H1 (cell line): ENCODE measurements at regions not wholly inside any gene's neighbourhood (a gene's known extent, or its start where the extent isn't known, plus 50 kb on each side); places are given as distances from the start of the nearest gene placed in this dataset.

Source experiments
- CTCF ChIA-PET: fragments of 300-600 bp; sonication (Branson Sonifier 250); formaldehyde crosslinking; loops from one replicate; lab custom pipeline; 2021; ENCODE audit not compliant: partially characterized antibody; lab: Charles Lee
- POLR2A ChIA-PET: fragments of 300-600 bp; sonication (Branson Sonifier 250); formaldehyde crosslinking; loops from one replicate; lab custom pipeline; 2021; ENCODE audit warnings: inconsistent platforms; ENCODE audit not compliant: partially characterized antibody; lab: Charles Lee
- DNase-seq, 2 experiments: peaks; one replicate each; pipeline versions ENCODE4 v3.0.0 to v3.0.0-alpha.2; 2010 to 2022; ENCODE audit warnings: low spot score in 2 of 2, low read depth in 1 of 2, mixed read lengths in 1 of 2
- FAIRE-seq: peaks from 2 replicates; lab custom pipeline; 2011; peaks lifted over from hg19 to GRCh38; lab: Jason Lieb, UNC
- H2AFZ ChIP-seq: 2 replicates; pipeline ENCODE4 v1.8.1; 2012; ENCODE audit warnings: low read length, inconsistent platforms
- H2AK5ac ChIP-seq: 2 replicates; pipeline ENCODE4 v1.6.1; 2013; ENCODE audit warnings: low read depth, low read length
- H2BK120ac ChIP-seq: replicated peaks from 2 replicates; pipeline ENCODE3; 2013; ENCODE audit warnings: low read depth, low read length, inconsistent platforms
- H2BK12ac ChIP-seq: 2 replicates; pipeline ENCODE4 v1.6.1; 2013; ENCODE audit warnings: low read depth, low read length
- H2BK15ac ChIP-seq: 2 replicates; pipeline ENCODE4 v1.6.1; 2013; ENCODE audit warnings: low read length
- H2BK20ac ChIP-seq: 2 replicates; pipeline ENCODE4 v1.6.1; 2013; ENCODE audit warnings: low read length
- H2BK5ac ChIP-seq: 2 replicates; pipeline ENCODE4 v1.6.1; 2013; ENCODE audit warnings: low read depth, low read length
- H3K14ac ChIP-seq: 2 replicates; pipeline ENCODE4 v1.6.1; 2013; ENCODE audit warnings: inconsistent platforms; ENCODE audit not compliant: insufficient read length
- H3K18ac ChIP-seq: 2 replicates; pipeline ENCODE4 v1.6.1; 2013; ENCODE audit warnings: low read length; ENCODE audit errors: extremely low read depth
- H3K23ac ChIP-seq: 2 replicates; pipeline ENCODE4 v1.6.1; 2013; ENCODE audit warnings: inconsistent platforms; ENCODE audit not compliant: insufficient read length
- H3K23me2 ChIP-seq: 2 replicates; pipeline ENCODE4 v1.6.1; 2013; ENCODE audit warnings: low read depth, low read length
- H3K27ac ChIP-seq: 2 replicates; pipeline ENCODE4 v1.6.1; 2011; ENCODE audit warnings: low read depth, low read length, inconsistent platforms
- H3K27me3 ChIP-seq, 4 experiments: replicated peaks in 1 of 4; 1 replicate in 1 of 4; 2 replicates in 3 of 4; pipeline versions ENCODE4 v1.6.1 to v1.8.1; 2011 to 2013; ENCODE audit warnings: low read length in 3 of 4, mild to moderate bottlenecking in 3 of 4, inconsistent platforms in 2 of 4, mixed read lengths in 2 of 4, moderate library complexity in 1 of 4; ENCODE audit not compliant: control insufficient read depth in 3 of 4, insufficient read depth in 3 of 4; ENCODE audit errors: extremely low read depth in 1 of 4
- H3K36me3 ChIP-seq, 4 experiments: 2 replicates each; pipeline versions ENCODE4 v1.6.1 to v1.8.1; 2011 to 2013; ENCODE audit warnings: mild to moderate bottlenecking in 4 of 4, low read length in 3 of 4, moderate library complexity in 2 of 4, control low read depth in 1 of 4, inconsistent platforms in 1 of 4; ENCODE audit not compliant: insufficient read depth in 4 of 4, control insufficient read depth in 2 of 4
- H3K4ac ChIP-seq: replicated peaks from 2 replicates; pipeline ENCODE3; 2013; ENCODE audit warnings: low read length, low read depth, mixed read lengths, inconsistent platforms; ENCODE audit not compliant: insufficient read length
- H3K4me1 ChIP-seq, 4 experiments: replicated peaks in 1 of 4; 1 replicate in 1 of 4; 2 replicates in 3 of 4; pipeline versions ENCODE4 v1.6.1 to v1.8.1; 2011 to 2013; ENCODE audit warnings: low read length in 3 of 4, inconsistent platforms in 2 of 4, mixed read lengths in 1 of 4; ENCODE audit not compliant: insufficient read depth in 4 of 4, control insufficient read depth in 3 of 4
- H3K4me2 ChIP-seq, 2 experiments: 2 replicates each; pipeline versions ENCODE4 v1.6.1 to v1.8.1; 2011 to 2013; ENCODE audit warnings: low read depth in 2 of 2, low read length in 2 of 2, control low read depth in 1 of 2, inconsistent platforms in 1 of 2, mild to moderate bottlenecking in 1 of 2; ENCODE audit not compliant: insufficient read depth in 1 of 2
- H3K4me3 ChIP-seq, 4 experiments: fragments of 200-600, 300-600 bp in 1 of 4; sonication (generic), shearing (Covaris generic), sonication (Bioruptor Twin) in 1 of 4; 2 replicates each; pipeline versions ENCODE4 v1.5.1 to v1.8.1; 2011 to 2016; ENCODE audit warnings: low read length in 4 of 4, low read depth in 3 of 4, control low read depth in 2 of 4, inconsistent platforms in 2 of 4, mild to moderate bottlenecking in 2 of 4, mixed read lengths in 1 of 4, moderate library complexity in 1 of 4; ENCODE audit not compliant: insufficient read depth in 2 of 4; ENCODE audit errors: extremely low read depth in 1 of 4
- H3K56ac ChIP-seq: replicated peaks from 2 replicates; pipeline ENCODE3; 2013; ENCODE audit warnings: low read depth, mild to moderate bottlenecking, mixed read lengths, low read length, inconsistent platforms; ENCODE audit not compliant: insufficient read length
- H3K79me1 ChIP-seq: 2 replicates; pipeline ENCODE4 v1.6.1; 2013; ENCODE audit warnings: low read depth, low read length, control low read depth
- H3K79me2 ChIP-seq, 2 experiments: 2 replicates each; pipeline versions ENCODE4 v1.6.1 to v1.8.1; 2012 to 2013; ENCODE audit warnings: low read length in 2 of 2, mild to moderate bottlenecking in 2 of 2, inconsistent platforms in 1 of 2; ENCODE audit not compliant: insufficient read depth in 2 of 2, control insufficient read depth in 1 of 2
- H3K9ac ChIP-seq, 4 experiments: replicated peaks in 1 of 4; 1 replicate in 1 of 4; 2 replicates in 3 of 4; pipeline versions ENCODE4 v1.6.1 to v1.8.1; 2011 to 2013; ENCODE audit warnings: low read depth in 3 of 4, low read length in 3 of 4, control low read depth in 2 of 4, mild to moderate bottlenecking in 2 of 4, moderate library complexity in 2 of 4, inconsistent platforms in 1 of 4; ENCODE audit errors: extremely low read depth in 1 of 4
- H3K9me3 ChIP-seq, 2 experiments: 2 replicates each; pipeline versions ENCODE4 v1.6.1 to v1.8.1; 2012 to 2013; ENCODE audit warnings: mild to moderate bottlenecking in 2 of 2, moderate library complexity in 2 of 2, control low read depth in 1 of 2, inconsistent platforms in 1 of 2, low read depth in 1 of 2, low read length in 1 of 2, mixed read lengths in 1 of 2; ENCODE audit not compliant: insufficient read depth in 2 of 2
- H4K20me1 ChIP-seq, 2 experiments: replicated peaks in 1 of 2; 2 replicates each; pipeline versions ENCODE3 to v1.8.1; 2011 to 2013; ENCODE audit warnings: inconsistent platforms in 2 of 2, low read length in 2 of 2, mild to moderate bottlenecking in 1 of 2; ENCODE audit not compliant: insufficient read depth in 2 of 2, control insufficient read depth in 1 of 2
- H4K5ac ChIP-seq: 2 replicates; pipeline ENCODE4 v1.6.1; 2013; ENCODE audit warnings: low read length, low read depth, mixed read lengths, inconsistent platforms; ENCODE audit not compliant: insufficient read length
- H4K8ac ChIP-seq: 2 replicates; pipeline ENCODE4 v1.8.0; 2013; ENCODE audit warnings: mild to moderate bottlenecking, moderate library complexity, low read length, inconsistent platforms; ENCODE audit not compliant: insufficient read depth; ENCODE audit errors: extremely low read depth
- H4K91ac ChIP-seq: replicated peaks from 2 replicates; pipeline ENCODE3; 2013; ENCODE audit warnings: low read length, mixed read lengths, inconsistent platforms; ENCODE audit not compliant: insufficient read length
- BRCA1 ChIP-seq: IDR thresholded peaks from 2 replicates; pipeline ENCODE4 v1.6.1; 2012; ENCODE audit warnings: low read depth, low read length, improper control_type of control experiment
- POLR2A ChIP-seq, 2 experiments: IDR thresholded peaks; 1 replicate in 1 of 2; 2 replicates in 1 of 2; pipeline ENCODE4 v1.6.1; 2011; ENCODE audit warnings: low read depth in 2 of 2, low read length in 2 of 2, mild to moderate bottlenecking in 2 of 2; ENCODE audit errors: control extremely low read depth in 1 of 2
- RXRA ChIP-seq: IDR thresholded peaks from 2 replicates; pipeline ENCODE4 v1.6.1; 2011; ENCODE audit warnings: low read depth, mild to moderate bottlenecking, low read length, moderate library complexity; ENCODE audit not compliant: insufficient read depth
- WGBS, 2 experiments: shearing (Covaris generic) in 1 of 2; methylation state at CpG; one replicate each; pipeline versions ENCODE4 v1.1.6 to v1.1.7; 2013 to 2015; ENCODE audit warnings: low lambda C conversion rate in 2 of 2, mixed read lengths in 2 of 2, inconsistent platforms in 1 of 2, low coverage in 1 of 2, missing lambda C conversion rate in 1 of 2; ENCODE audit not compliant: insufficient replicate concordance in 2 of 2, insufficient coverage in 1 of 2, insufficient read length in 1 of 2; ENCODE audit errors: extremely low coverage in 1 of 2, missing lambda C conversion rate in 1 of 2; 5-methylcytosine and 5-hydroxymethylcytosine counted together

GRCh38 chr10:37654466-37654865, 202.9 kb downstream of the ZNF248 start:
- no peak overlapping the region for H3K56ac ChIP-seq
- no peak overlapping the region for H2BK15ac ChIP-seq
- H3K23ac ChIP-seq = no peak overlapping the region
- no peak for TF ChIP-seq POLR2A (IDR thresholded peaks at IDR 0.05; ENCODE audit: control extremely low read depth in 1 of 2, low read depth in 2 of 2, low read length in 2 of 2)
- no peak for TF ChIP-seq BRCA1
- no peak for TF ChIP-seq RXRA
- H3K4me1 ChIP-seq = no peaks in the 10 kb centered on the region
- no peak overlapping the region for H3K18ac ChIP-seq
- H2BK5ac ChIP-seq = no peak overlapping the region
- no peak overlapping the region for H2BK120ac ChIP-seq
- H3K79me2 ChIP-seq = no peaks in the 10 kb centered on the region
- H3K4me3 ChIP-seq = no peak overlapping the region
- no peaks in the 10 kb centered on the region for H3K27me3 ChIP-seq
- no peak overlapping the region for H3K9ac ChIP-seq
- FAIRE-seq (no peak), DNase-seq (no peak)
- CTCF ChIA-PET = no interaction called here
- peaks cover 41 to 57% of the 10 kb centered on the region in 2 experiments for H3K9me3 ChIP-seq
- 71% methylated on average over 1 of the region's 2 CpGs; no CpG with 5 or more reads in 1 of the 2 experiments for WGBS, 2 experiments
- no peaks in the 10 kb centered on the region for H4K20me1 ChIP-seq
- POLR2A ChIA-PET = no interaction called here
- no peaks in the 10 kb centered on the region for H3K36me3 ChIP-seq
- no peak overlapping the region for H2AK5ac ChIP-seq
- H3K23me2 ChIP-seq = no peaks in the 10 kb centered on the region
- H2BK20ac ChIP-seq = no peak overlapping the region
- no peak overlapping the region for H3K27ac ChIP-seq
- H3K79me1 ChIP-seq = no peaks in the 10 kb centered on the region
- H3K4me2 ChIP-seq = no peak overlapping the region
- H4K8ac ChIP-seq = no peak overlapping the region
- H2AFZ ChIP-seq = no peak overlapping the region
- no peak overlapping the region for H3K14ac ChIP-seq
- no peak overlapping the region for H4K91ac ChIP-seq
- no peak overlapping the region for H2BK12ac ChIP-seq
- no peak overlapping the region for H4K5ac ChIP-seq
- no peak overlapping the region for H3K4ac ChIP-seq
